IMR-90 (cell line): ENCODE measurements at regions not wholly inside any gene's neighbourhood (a gene's known extent, or its start where the extent isn't known, plus 50 kb on each side); places are given as distances from the start of the nearest gene placed in this dataset.

Experiments used
- ATAC-seq: fragments of 200-7000 bp; cut with Tn5 transposase; 2 replicates; pipeline ENCODE4 v1.9.1; 2020; ENCODE audit warnings: low read depth, mild to moderate bottlenecking, moderate library complexity
- BruUV-seq: library from RNA; stranded (reverse); fragments of 400-500 nt; replicated peaks from 2 replicates; lab custom pipeline; 2021; lab: Mats Ljungman, UMichigan
- CTCF ChIA-PET: fragments of 300-600 bp; formaldehyde crosslinking; extraction: SDS; loops from one replicate; lab custom pipeline; 2021; ENCODE audit warnings: antibody characterized with exemption; lab: Yijun Ruan, JAX
- POLR2A ChIA-PET: fragments of 300-600 bp; sonication (Branson Sonifier 250); formaldehyde crosslinking; loops from one replicate; lab custom pipeline; 2022; ENCODE audit warnings: antibody characterized with exemption; ENCODE audit not compliant: unreplicated experiment; lab: Charles Lee
- DNase-seq: peaks from one replicate; pipeline ENCODE4 v3.0.0; 2013
- H2AFZ ChIP-seq: replicated peaks from 2 replicates; pipeline ENCODE3; 2013; ENCODE audit warnings: low read length, mild to moderate bottlenecking; ENCODE audit not compliant: poor library complexity
- H2AK5ac ChIP-seq: 2 replicates; pipeline ENCODE4 v1.6.1; 2013; ENCODE audit warnings: low read depth, low read length, inconsistent platforms
- H2AK9ac ChIP-seq: replicated peaks from 2 replicates; pipeline ENCODE3; 2013; ENCODE audit warnings: mild to moderate bottlenecking, low read depth, low read length, moderate library complexity; ENCODE audit not compliant: poor library complexity
- H2BK120ac ChIP-seq: 2 replicates; pipeline ENCODE4 v1.6.1; 2013; ENCODE audit warnings: low read depth, low read length, inconsistent platforms
- H2BK15ac ChIP-seq: 3 replicates; pipeline ENCODE4 v1.6.1; 2013; ENCODE audit warnings: low read depth, low read length, inconsistent platforms
- H2BK20ac ChIP-seq: 2 replicates; pipeline ENCODE4 v1.6.1; 2013; ENCODE audit warnings: low read depth, mild to moderate bottlenecking, inconsistent platforms, low read length, moderate library complexity
- H2BK5ac ChIP-seq: 2 replicates; pipeline ENCODE4 v1.6.1; 2013; ENCODE audit warnings: mild to moderate bottlenecking, low read depth, low read length, inconsistent platforms; ENCODE audit not compliant: poor library complexity, severe bottlenecking
- H3K14ac ChIP-seq: replicated peaks from 2 replicates; pipeline ENCODE4 v1.6.1; 2013; ENCODE audit warnings: low read depth, low read length, inconsistent platforms
- H3K18ac ChIP-seq: 2 replicates; pipeline ENCODE4 v1.6.1; 2013; ENCODE audit warnings: low read depth, low read length, control low read depth
- H3K23ac ChIP-seq: 2 replicates; pipeline ENCODE4 v1.6.1; 2013; ENCODE audit warnings: low read depth, low read length, inconsistent platforms
- H3K27ac ChIP-seq: 2 replicates; pipeline ENCODE4 v1.5.1; 2013; ENCODE audit warnings: mild to moderate bottlenecking, control low read depth, low read length; ENCODE audit not compliant: insufficient read depth
- H3K27me3 ChIP-seq: 2 replicates; pipeline ENCODE4 v1.6.1; 2013; ENCODE audit warnings: low read length; ENCODE audit not compliant: control insufficient read depth, insufficient read depth
- H3K36me3 ChIP-seq: 2 replicates; pipeline ENCODE4 v1.6.1; 2013; ENCODE audit warnings: low read length, mixed read lengths; ENCODE audit not compliant: control insufficient read depth, insufficient read depth
- H3K4ac ChIP-seq: 2 replicates; pipeline ENCODE4 v1.6.1; 2013; ENCODE audit warnings: low read depth, low read length, inconsistent platforms
- H3K4me1 ChIP-seq: 2 replicates; pipeline ENCODE4 v1.6.1; 2013; ENCODE audit warnings: low read length, mixed read lengths; ENCODE audit not compliant: control insufficient read depth, insufficient read depth
- H3K4me2 ChIP-seq: 2 replicates; pipeline ENCODE4 v1.6.1; 2013; ENCODE audit warnings: low read depth, mild to moderate bottlenecking, control low read depth, low read length, moderate library complexity
- H3K4me3 ChIP-seq: 2 replicates; pipeline ENCODE4 v1.5.1; 2013; ENCODE audit warnings: low read depth, mild to moderate bottlenecking, control low read depth, low read length, moderate library complexity; ENCODE audit not compliant: insufficient read depth
- H3K56ac ChIP-seq: 2 replicates; pipeline ENCODE4 v1.6.1; 2013; ENCODE audit warnings: low read length, inconsistent platforms; ENCODE audit not compliant: insufficient read depth; ENCODE audit errors: extremely low read depth
- H3K79me1 ChIP-seq, 2 experiments: 2 replicates each; pipeline ENCODE4 v1.6.1; 2013; ENCODE audit warnings: low read length in 2 of 2, inconsistent platforms in 1 of 2, low read depth in 1 of 2
- H3K9ac ChIP-seq: 2 replicates; pipeline ENCODE4 v1.6.1; 2013; ENCODE audit warnings: low read depth, low read length, control low read depth
- H3K9me1 ChIP-seq: 2 replicates; pipeline ENCODE4 v1.6.1; 2013; ENCODE audit warnings: low read length, inconsistent platforms; ENCODE audit not compliant: insufficient read depth
- H3K9me3 ChIP-seq: 2 replicates; pipeline ENCODE4 v1.6.1; 2013; ENCODE audit warnings: low read length; ENCODE audit not compliant: control insufficient read depth, insufficient read depth
- H4K20me1 ChIP-seq: 2 replicates; pipeline ENCODE4 v1.6.1; 2013; ENCODE audit warnings: low read length, inconsistent platforms; ENCODE audit not compliant: insufficient read depth
- H4K5ac ChIP-seq: 2 replicates; pipeline ENCODE4 v1.6.1; 2013; ENCODE audit warnings: mild to moderate bottlenecking, low read depth, low read length, control low read depth
- H4K8ac ChIP-seq, 2 experiments: 2 replicates each; pipeline ENCODE4 v1.6.1; 2013; ENCODE audit warnings: low read depth in 2 of 2, low read length in 2 of 2, control low read depth in 1 of 2, inconsistent platforms in 1 of 2
- H4K91ac ChIP-seq: 2 replicates; pipeline ENCODE4 v1.6.1; 2013; ENCODE audit warnings: low read depth, low read length, inconsistent platforms; ENCODE audit not compliant: insufficient read depth
- BHLHE40 ChIP-seq: fragments of 150-350 bp; IDR thresholded peaks from 2 replicates; pipeline ENCODE4 v1.6.1; 2016; ENCODE audit warnings: mild to moderate bottlenecking, low read depth, low read length
- CHD1 ChIP-seq: IDR thresholded peaks from 2 replicates; pipeline ENCODE4 v1.6.1; 2012; ENCODE audit warnings: low read depth, low read length, improper control_type of control experiment
- FOS ChIP-seq: fragments of 150-350 bp; IDR thresholded peaks from 2 replicates; pipeline ENCODE4 v1.6.1; 2016; ENCODE audit warnings: low read depth, low read length
- MAFK ChIP-seq: IDR thresholded peaks from 2 replicates; pipeline ENCODE4 v1.6.1; 2012; ENCODE audit warnings: low read depth, low read length, improper control_type of control experiment
- NFE2L2 ChIP-seq: fragments of 150-350 bp; IDR thresholded peaks from 2 replicates; pipeline ENCODE4 v1.6.1; 2016; ENCODE audit warnings: low read depth, mild to moderate bottlenecking, low read length
- POLR2A ChIP-seq: IDR thresholded peaks from 2 replicates; pipeline ENCODE4 v1.6.1; 2012; ENCODE audit warnings: mild to moderate bottlenecking, low read depth, low read length
- RAD21 ChIP-seq: IDR thresholded peaks from 2 replicates; pipeline ENCODE4 v1.6.1; 2012; ENCODE audit warnings: low read length, improper control_type of control experiment
- RCOR1 ChIP-seq: IDR thresholded peaks from 2 replicates; pipeline ENCODE4 v1.6.1; 2012; ENCODE audit warnings: mild to moderate bottlenecking, low read length, improper control_type of control experiment; ENCODE audit not compliant: insufficient replicate concordance
- RFX5 ChIP-seq: IDR thresholded peaks from 2 replicates; pipeline ENCODE4 v1.8.0; 2012; ENCODE audit warnings: low read depth, mild to moderate bottlenecking, low read length, moderate library complexity
- WGBS, 2 experiments: methylation state at CpG; one replicate each; pipeline versions ENCODE4 v1.1.5 to v1.1.7; 2013; ENCODE audit warnings: missing lambda C conversion rate in 2 of 2; ENCODE audit not compliant: insufficient read length in 1 of 2; ENCODE audit errors: extremely low coverage in 2 of 2; 5-methylcytosine and 5-hydroxymethylcytosine counted together
- dilution Hi-C: fragments of 300-500 bp; cut with HindIII; formaldehyde crosslinking; loops from one replicate; pipeline ENCODE4 v1.14.3; 2018; ENCODE audit warnings: low sequenced_read_pairs; ENCODE audit not compliant: unreplicated experiment
- in situ Hi-C: fragments of 300-500 bp; cut with MboI; formaldehyde crosslinking; loops from 3 replicates; pipeline ENCODE4 v1.14.3; 2019; ENCODE audit warnings: low sequenced_read_pairs, inconsistent platforms, mixed read lengths
- intact Hi-C: fragments of 100-400 bp; cut with micrococcal nuclease; formaldehyde crosslinking; loops from 2 replicates; pipeline ENCODE4 v1.10.0; 2022
- TF ChIP-seq, protein P1 (sequence below): fragments of 150-350 bp; IDR thresholded peaks from 2 replicates; pipeline ENCODE4 v1.6.1; 2017; ENCODE audit warnings: mild to moderate bottlenecking, antibody characterized with exemption, low read length, low read depth

- Histone ChIP-seq H3K9me1 (no peaks in the 10 kb centered on the region), H3K9me3 (peaks cover 9% of the 10 kb centered on the region; the same call in 1 of the 2 replicates), H3K9ac (no peak overlapping the region), H4K20me1 (no peaks in the 10 kb centered on the region), H3K4me1 (no peaks in the 10 kb centered on the region), H3K36me3 (no peaks in the 10 kb centered on the region), H3K79me1 (no peaks in the 10 kb centered on the region), H3K56ac (no peak overlapping the region), H3K4ac (no peak overlapping the region), H2BK20ac (no peak overlapping the region), H2BK120ac (no peak overlapping the region), H3K27me3 (no peaks in the 10 kb centered on the region), H4K8ac (no peak overlapping the region), H3K4me2 (no peak overlapping the region), H3K18ac (no peak overlapping the region), H3K4me3 (no peak overlapping the region), H2BK15ac (no peak overlapping the region), H2AK9ac (no peak overlapping the region), H2BK5ac (no peak overlapping the region), H4K5ac (no peak overlapping the region), H4K91ac (no peak overlapping the region), H3K23ac (no peak overlapping the region), H2AK5ac (no peak overlapping the region), H3K14ac (no peak overlapping the region), H3K27ac (no peak overlapping the region), H2AFZ (no peak overlapping the region)
- ATAC-seq: no peak
- 83% methylated on average over 7 of the region's 19 CpGs; no CpG with 5 or more reads in 1 of the 2 experiments for WGBS, 2 experiments
- TF ChIP-seq NFE2L2 (no peak), CHD1 (no peak), MAFK (no peak), RFX5 (no peak), BHLHE40 (no peak), RCOR1 (no peak), POLR2A (no peak), FOS (no peak), RAD21 (no peak)
- TF ChIP-seq, protein P1, sequence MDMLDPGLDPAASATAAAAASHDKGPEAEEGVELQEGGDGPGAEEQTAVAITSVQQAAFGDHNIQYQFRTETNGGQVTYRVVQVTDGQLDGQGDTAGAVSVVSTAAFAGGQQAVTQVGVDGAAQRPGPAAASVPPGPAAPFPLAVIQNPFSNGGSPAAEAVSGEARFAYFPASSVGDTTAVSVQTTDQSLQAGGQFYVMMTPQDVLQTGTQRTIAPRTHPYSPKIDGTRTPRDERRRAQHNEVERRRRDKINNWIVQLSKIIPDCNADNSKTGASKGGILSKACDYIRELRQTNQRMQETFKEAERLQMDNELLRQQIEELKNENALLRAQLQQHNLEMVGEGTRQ: no peak
- DNase-seq: no peak
- ChIA-PET POLR2A (no interaction called here), CTCF (no interaction called here)
- dilution Hi-C loops: no loop called here
- no TSS peak for BruUV-seq
- intact Hi-C loops: no loop called here
- in situ Hi-C loops: no loop called here
Observed at GRCh38 chr4:167581449-167581965, 347.2 kb upstream of the SPOCK3 start.
